A673 (cell line): ENCODE measurements at regions not wholly inside any gene's neighbourhood (a gene's known extent, or its start where the extent isn't known, plus 50 kb on each side); places are given as distances from the start of the nearest gene placed in this dataset.

Source experiments
- EZH2 ChIP-seq: fragments of 200-600 bp; sonication (generic); IDR thresholded peaks from 2 replicates; pipeline ENCODE4 v1.6.1; 2017; ENCODE audit warnings: borderline replicate concordance, low read depth, mild to moderate bottlenecking, mixed read lengths, antibody characterized with exemption, low read length; ENCODE audit not compliant: poor library complexity, severe bottlenecking
- TF ChIP-seq, protein P1 (sequence below): fragments of 300-800, 200-600 bp; sonication (generic); conservative IDR thresholded peaks from 2 replicates; pipeline ENCODE4 v1.5.1; 2017; ENCODE audit warnings: low read depth, mild to moderate bottlenecking, antibody characterized with exemption, low read length, moderate library complexity, mixed read lengths

DNA sequence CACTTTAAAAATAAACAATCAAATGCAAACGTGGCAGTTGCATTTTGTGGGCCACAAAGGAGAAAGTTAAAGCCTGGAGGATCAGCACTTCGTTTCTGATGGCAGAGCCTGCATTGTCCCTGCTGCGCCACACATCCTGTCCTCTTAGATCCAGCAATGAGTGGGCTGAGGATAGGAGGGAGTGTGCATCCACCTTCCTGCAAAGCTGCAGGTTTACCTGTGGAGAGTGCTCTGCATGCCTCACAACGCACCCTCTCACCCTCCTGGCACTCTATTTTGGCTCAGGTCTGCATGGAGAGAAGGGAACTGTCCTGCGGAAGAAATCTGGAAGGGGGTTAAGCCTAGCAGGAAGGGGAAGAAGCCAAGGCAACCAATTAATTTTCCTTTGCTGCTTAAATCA lies 212.2 kb upstream of the SLC24A2 start:
- TF ChIP-seq EZH2, result no peak
- TF ChIP-seq, protein P1, sequence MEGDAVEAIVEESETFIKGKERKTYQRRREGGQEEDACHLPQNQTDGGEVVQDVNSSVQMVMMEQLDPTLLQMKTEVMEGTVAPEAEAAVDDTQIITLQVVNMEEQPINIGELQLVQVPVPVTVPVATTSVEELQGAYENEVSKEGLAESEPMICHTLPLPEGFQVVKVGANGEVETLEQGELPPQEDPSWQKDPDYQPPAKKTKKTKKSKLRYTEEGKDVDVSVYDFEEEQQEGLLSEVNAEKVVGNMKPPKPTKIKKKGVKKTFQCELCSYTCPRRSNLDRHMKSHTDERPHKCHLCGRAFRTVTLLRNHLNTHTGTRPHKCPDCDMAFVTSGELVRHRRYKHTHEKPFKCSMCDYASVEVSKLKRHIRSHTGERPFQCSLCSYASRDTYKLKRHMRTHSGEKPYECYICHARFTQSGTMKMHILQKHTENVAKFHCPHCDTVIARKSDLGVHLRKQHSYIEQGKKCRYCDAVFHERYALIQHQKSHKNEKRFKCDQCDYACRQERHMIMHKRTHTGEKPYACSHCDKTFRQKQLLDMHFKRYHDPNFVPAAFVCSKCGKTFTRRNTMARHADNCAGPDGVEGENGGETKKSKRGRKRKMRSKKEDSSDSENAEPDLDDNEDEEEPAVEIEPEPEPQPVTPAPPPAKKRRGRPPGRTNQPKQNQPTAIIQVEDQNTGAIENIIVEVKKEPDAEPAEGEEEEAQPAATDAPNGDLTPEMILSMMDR, result no peak
